Smooth muscle cell (in vitro differentiated cells): ENCODE measurements at regions not wholly inside any gene's neighbourhood (a gene's known extent, or its start where the extent isn't known, plus 50 kb on each side); places are given as distances from the start of the nearest gene placed in this dataset.

ENCODE experiments used
- DNase-seq: peaks from one replicate; lab custom pipeline; 2025; ENCODE audit not compliant: unreplicated experiment; lab: John Stamatoyannopoulos, UW
- H2AFZ ChIP-seq: fragments of 200-600 bp; sonication (generic); 2 replicates; pipeline ENCODE4 v1.6.0; 2016; ENCODE audit warnings: antibody characterized with exemption, low read depth, mild to moderate bottlenecking
- H3F3A ChIP-seq: fragments of 200-600 bp; sonication (generic); 2 replicates; pipeline ENCODE4 v1.6.0; 2017; ENCODE audit warnings: antibody characterized with exemption, low read depth
- H3K27ac ChIP-seq: fragments of 200-600 bp; sonication (generic); 2 replicates; pipeline ENCODE4 v1.5.1; 2016; ENCODE audit warnings: low read depth, mild to moderate bottlenecking
- H3K27me3 ChIP-seq: fragments of 200-600 bp; sonication (generic); 2 replicates; pipeline ENCODE4 v1.6.1; 2016; ENCODE audit warnings: low read depth, mild to moderate bottlenecking
- H3K36me3 ChIP-seq: fragments of 200-600 bp; sonication (generic); 2 replicates; pipeline ENCODE4 v1.5.1; 2016; ENCODE audit warnings: low read depth
- H3K4me1 ChIP-seq: fragments of 200-600 bp; sonication (generic); 2 replicates; pipeline ENCODE4 v1.5.1; 2016; ENCODE audit warnings: low read depth
- H3K4me2 ChIP-seq: fragments of 200-600 bp; sonication (generic); 2 replicates; pipeline ENCODE4 v1.6.0; 2016; ENCODE audit warnings: mild to moderate bottlenecking
- H3K4me3 ChIP-seq: fragments of 200-600 bp; sonication (generic); 2 replicates; pipeline ENCODE4 v1.5.1; 2016; ENCODE audit warnings: mild to moderate bottlenecking
- H3K79me2 ChIP-seq: fragments of 200-600 bp; sonication (generic); 2 replicates; pipeline ENCODE4 v1.6.0; 2016; ENCODE audit warnings: low read depth, mild to moderate bottlenecking
- H3K9ac ChIP-seq: fragments of 200-600 bp; sonication (generic); 2 replicates; pipeline ENCODE4 v1.6.0; 2016; ENCODE audit warnings: low read depth
- H3K9me3 ChIP-seq: fragments of 200-600 bp; sonication (generic); replicated peaks from 2 replicates; pipeline ENCODE4 v1.5.1; 2016; ENCODE audit warnings: low read depth
- H4K20me1 ChIP-seq: fragments of 200-600 bp; sonication (generic); 2 replicates; pipeline ENCODE4 v1.6.0; 2016; ENCODE audit warnings: low read depth
- WGBS: methylation state at CpG from one replicate; pipeline ENCODE4 v1.1.7; 2016; ENCODE audit warnings: low lambda C conversion rate; 5-methylcytosine and 5-hydroxymethylcytosine counted together
- TF ChIP-seq, protein P1 (sequence below): fragments of 200-600 bp; sonication (generic); IDR thresholded peaks from 2 replicates; pipeline ENCODE4 v1.5.1; 2017; ENCODE audit warnings: borderline replicate concordance, mild to moderate bottlenecking, antibody characterized with exemption; ENCODE audit not compliant: insufficient read depth, poor library complexity, severe bottlenecking

DNA sequence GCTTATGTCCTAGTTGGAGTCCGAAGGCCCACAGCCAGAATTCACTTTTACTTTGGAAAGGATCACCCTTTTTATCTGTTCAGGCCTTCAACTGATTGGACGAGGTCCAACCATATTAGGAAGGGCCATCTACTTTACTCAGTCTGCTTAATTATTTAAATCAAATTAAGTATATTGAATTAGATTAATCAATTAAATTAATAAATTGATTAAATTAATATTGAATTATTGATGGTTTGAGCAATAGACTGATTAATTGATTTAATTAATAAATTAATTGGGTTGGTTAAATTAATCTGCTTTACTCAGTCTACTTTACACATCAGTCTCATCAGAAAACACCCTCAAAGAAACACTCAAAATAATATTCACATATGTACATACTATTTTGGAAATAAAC lies 816.9 kb upstream of the POT1 start:
- TF ChIP-seq, protein P1, sequence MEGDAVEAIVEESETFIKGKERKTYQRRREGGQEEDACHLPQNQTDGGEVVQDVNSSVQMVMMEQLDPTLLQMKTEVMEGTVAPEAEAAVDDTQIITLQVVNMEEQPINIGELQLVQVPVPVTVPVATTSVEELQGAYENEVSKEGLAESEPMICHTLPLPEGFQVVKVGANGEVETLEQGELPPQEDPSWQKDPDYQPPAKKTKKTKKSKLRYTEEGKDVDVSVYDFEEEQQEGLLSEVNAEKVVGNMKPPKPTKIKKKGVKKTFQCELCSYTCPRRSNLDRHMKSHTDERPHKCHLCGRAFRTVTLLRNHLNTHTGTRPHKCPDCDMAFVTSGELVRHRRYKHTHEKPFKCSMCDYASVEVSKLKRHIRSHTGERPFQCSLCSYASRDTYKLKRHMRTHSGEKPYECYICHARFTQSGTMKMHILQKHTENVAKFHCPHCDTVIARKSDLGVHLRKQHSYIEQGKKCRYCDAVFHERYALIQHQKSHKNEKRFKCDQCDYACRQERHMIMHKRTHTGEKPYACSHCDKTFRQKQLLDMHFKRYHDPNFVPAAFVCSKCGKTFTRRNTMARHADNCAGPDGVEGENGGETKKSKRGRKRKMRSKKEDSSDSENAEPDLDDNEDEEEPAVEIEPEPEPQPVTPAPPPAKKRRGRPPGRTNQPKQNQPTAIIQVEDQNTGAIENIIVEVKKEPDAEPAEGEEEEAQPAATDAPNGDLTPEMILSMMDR: no peak
- H3K9me3 ChIP-seq: no peaks in the 10 kb centered on the region
- no peaks in the 10 kb centered on the region for H3K4me1 ChIP-seq
- no peaks in the 10 kb centered on the region for H3K27me3 ChIP-seq
- 93% methylated on average over 2 of the region's 2 CpGs for WGBS
- no peak overlapping the region for H3K9ac ChIP-seq
- H3K27ac ChIP-seq: no peak overlapping the region
- no peaks in the 10 kb centered on the region for H3K36me3 ChIP-seq
- H3K79me2 ChIP-seq: no peaks in the 10 kb centered on the region
- no peak overlapping the region for H3K4me3 ChIP-seq
- no peak overlapping the region for H3K4me2 ChIP-seq
- H3F3A ChIP-seq: no peaks in the 10 kb centered on the region
- H4K20me1 ChIP-seq: no peaks in the 10 kb centered on the region
- H2AFZ ChIP-seq: no peak overlapping the region
- DNase-seq: no peak

DNA sequence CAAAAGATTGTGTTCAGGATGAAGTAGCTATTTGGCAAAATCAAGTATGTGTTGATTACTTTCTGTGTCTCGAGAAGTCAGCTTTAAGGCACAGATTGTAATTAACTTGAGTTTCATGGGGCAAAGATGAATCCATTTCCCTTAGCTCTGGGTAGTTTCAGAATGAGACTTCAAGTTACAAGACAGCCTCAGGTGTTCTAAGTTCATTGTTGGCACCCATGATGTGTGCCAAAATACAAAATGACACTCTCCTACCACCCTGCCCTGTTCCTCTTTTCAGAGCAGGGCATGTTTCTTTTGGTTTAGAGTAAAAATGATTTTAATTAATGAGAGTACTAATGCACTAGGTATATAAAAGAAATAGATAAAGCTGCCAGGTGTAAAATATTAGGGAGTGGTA lies 797.6 kb upstream of the POT1 start:
- Histone ChIP-seq H3K36me3 (no peaks in the 10 kb centered on the region), H3K4me2 (no peak overlapping the region), H3K4me1 (no peaks in the 10 kb centered on the region), H3K79me2 (no peaks in the 10 kb centered on the region), H4K20me1 (no peaks in the 10 kb centered on the region), H3K4me3 (no peak overlapping the region), H3K27ac (no peak overlapping the region), H3F3A (no peaks in the 10 kb centered on the region), H2AFZ (no peak overlapping the region), H3K9me3 (no peaks in the 10 kb centered on the region), H3K9ac (no peak overlapping the region), H3K27me3 (no peaks in the 10 kb centered on the region)
- TF ChIP-seq, protein P1: no peak
- no peak for DNase-seq
- 78% methylated on average over 1 of the region's 1 CpG for WGBS

DNA sequence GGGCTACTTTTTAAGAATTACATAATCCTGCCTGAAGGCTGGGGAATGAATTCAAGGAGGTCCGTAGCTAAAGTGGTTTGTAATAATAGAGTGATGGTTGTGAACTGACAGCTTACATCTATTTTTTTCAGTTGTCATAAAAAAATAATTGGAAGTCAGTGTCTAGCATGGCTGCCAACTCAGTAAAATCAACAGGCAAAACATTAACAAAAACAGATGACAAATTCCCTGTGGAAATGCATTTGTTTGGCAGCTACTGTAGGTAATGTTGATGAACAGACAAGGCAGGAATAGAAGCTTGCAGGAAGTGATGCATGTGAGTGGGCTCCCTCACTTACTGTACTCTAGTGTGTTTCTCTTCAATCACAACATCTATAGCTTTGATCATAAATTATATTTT lies 766.0 kb upstream of the POT1 start:
- Histone ChIP-seq H3K9me3 (no peaks in the 10 kb centered on the region), H3K27ac (no peak overlapping the region), H3K36me3 (no peaks in the 10 kb centered on the region), H3K27me3 (no peaks in the 10 kb centered on the region), H3K4me1 (no peaks in the 10 kb centered on the region), H3K4me2 (no peak overlapping the region), H3K9ac (no peak overlapping the region), H2AFZ (no peak overlapping the region), H3K79me2 (no peaks in the 10 kb centered on the region), H4K20me1 (no peaks in the 10 kb centered on the region), H3K4me3 (no peak overlapping the region), H3F3A (no peaks in the 10 kb centered on the region)
- TF ChIP-seq, protein P1: no peak
- DNase-seq: no peak
- WGBS: 88% methylated on average over 1 of the region's 1 CpG

DNA sequence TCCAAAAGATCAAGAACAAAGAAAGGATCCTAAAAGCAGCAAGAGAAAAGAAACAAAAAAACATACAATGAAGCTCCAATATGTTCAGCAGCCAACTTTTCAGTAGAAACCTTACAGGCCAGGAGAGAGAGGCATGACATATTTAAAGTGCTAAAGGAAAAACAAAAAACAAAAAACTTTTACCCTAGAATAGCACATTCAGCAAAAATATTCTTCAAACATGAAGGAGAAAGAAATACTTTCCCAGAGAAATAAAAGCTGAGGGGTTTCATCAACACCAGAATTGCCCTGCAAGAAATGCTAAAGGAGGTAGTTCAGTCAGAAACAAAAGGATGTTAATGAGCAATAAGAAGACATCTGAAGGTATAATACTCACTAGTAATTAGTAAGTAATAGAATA lies 753.5 kb upstream of the POT1 start:
- no peaks in the 10 kb centered on the region for H3K36me3 ChIP-seq
- H3K4me2 ChIP-seq: no peak overlapping the region
- no peaks in the 10 kb centered on the region for H4K20me1 ChIP-seq
- no peaks in the 10 kb centered on the region for H3F3A ChIP-seq
- TF ChIP-seq, protein P1: no peak
- no peak overlapping the region for H2AFZ ChIP-seq
- H3K9me3 ChIP-seq: no peaks in the 10 kb centered on the region
- no peaks in the 10 kb centered on the region for H3K27me3 ChIP-seq
- H3K4me1 ChIP-seq: no peaks in the 10 kb centered on the region
- no peak overlapping the region for H3K9ac ChIP-seq
- no peaks in the 10 kb centered on the region for H3K79me2 ChIP-seq
- no peak for DNase-seq
- no peak overlapping the region for H3K27ac ChIP-seq
- no peak overlapping the region for H3K4me3 ChIP-seq
